ENCODE measurements at regions not wholly inside any gene's neighbourhood (a gene's known extent, or its start where the extent isn't known, plus 50 kb on each side); places are given as distances from the start of the nearest gene placed in this dataset.
"Not testable (repeated sequence)": the region's sequence is repeated elsewhere in the genome, so short reads cannot be mapped to it uniquely, and the experiment has no call there.

DNA sequence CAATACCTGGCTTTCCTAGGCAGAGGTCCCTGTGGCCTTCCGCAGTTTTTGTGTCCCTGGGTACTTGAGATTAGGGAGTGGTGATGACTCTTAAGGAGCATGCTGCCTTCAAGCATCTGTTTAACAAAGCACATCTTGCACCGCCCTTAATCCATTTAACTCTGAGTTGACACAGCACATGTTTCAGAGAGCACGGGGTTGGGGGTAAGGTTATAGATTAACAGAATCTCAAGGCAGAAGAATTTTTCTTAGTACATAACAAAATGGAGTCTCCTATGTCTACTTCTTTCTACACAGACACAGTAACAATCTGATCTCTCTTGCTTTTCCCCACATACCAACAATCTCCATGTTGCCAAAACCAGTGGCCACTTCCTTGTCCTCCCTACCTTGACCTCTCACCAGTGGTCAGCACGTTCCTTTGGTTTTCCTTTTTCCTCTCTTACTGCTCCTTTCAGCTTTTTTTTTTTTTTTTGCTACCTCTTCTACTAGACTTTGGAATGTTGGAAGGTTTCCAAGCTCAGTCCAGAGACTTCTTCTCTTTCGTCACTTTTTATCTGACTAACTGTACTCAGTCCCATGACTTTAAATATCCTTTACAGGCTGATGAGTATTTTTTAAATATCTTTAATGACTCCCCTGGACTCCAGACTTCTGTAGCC, 395.3 kb downstream of the ATP23 start:
- H3K36me3 Mint-ChIP-seq, H3K27ac Mint-ChIP-seq, H3K4me3 Mint-ChIP-seq, DNase-seq, H3K27me3 Mint-ChIP-seq, CTCF ChIA-PET, H3K9me3 Mint-ChIP-seq, H3K4me1 Mint-ChIP-seq: not testable (repeated sequence)

DNA sequence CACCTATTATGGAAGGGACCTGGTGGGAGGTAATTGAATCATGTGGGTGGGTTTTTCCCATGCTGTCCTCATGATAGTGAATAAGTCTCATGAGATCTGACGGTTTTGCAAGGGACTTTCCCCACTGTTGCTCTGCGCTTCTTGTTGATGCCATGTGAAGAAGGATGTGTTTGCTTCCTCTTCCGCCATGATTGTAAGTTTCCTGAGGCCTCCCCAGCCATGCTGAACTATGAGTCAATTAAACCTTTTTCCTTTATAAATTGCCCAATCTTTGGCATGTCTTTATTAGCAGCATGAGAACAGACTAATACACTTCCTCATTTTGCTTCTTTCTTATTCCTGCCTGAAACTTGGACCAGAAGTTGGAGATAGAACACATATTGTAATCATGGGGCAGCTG, 396.2 kb downstream of the ATP23 start:
- H3K9me3 Mint-ChIP-seq, H3K4me3 Mint-ChIP-seq, DNase-seq, H3K27me3 Mint-ChIP-seq, H3K27ac Mint-ChIP-seq, H3K4me1 Mint-ChIP-seq, H3K36me3 Mint-ChIP-seq: not testable (repeated sequence)
- CTCF ChIA-PET = interaction anchor here (0.7 kb wide), 1 partner anchor 114 kb away, joined by 3 read pairs; no protein-coding TSS in a partner anchor

DNA sequence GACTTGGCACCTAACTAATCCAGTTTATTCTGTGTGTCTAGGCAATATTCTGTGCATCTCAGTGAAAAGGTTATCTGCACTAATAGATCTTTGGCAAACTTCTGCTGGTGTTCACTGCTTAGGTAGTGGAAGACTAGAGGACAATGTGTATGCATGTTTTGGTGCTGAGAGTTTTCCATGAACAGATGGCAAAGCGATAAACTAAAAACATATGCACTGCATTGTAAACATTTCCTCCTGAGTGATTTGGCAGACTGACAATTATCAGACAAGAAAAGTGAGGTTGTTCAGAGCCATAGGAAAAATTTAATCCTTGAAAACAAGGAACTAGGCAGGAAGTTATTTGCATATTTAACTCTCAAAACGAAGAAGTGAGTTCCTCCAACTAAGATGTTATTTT, 400.4 kb downstream of the ATP23 start:
- Mint-ChIP-seq H3K9me3 (no peaks in the 10 kb centered on the region), H3K36me3 (no peaks in the 10 kb centered on the region), H3K4me3 (no peak overlapping the region), H3K27ac (no peak overlapping the region), H3K27me3 (peaks cover 4% of the 10 kb centered on the region), H3K4me1 (no peaks in the 10 kb centered on the region)
- CTCF ChIA-PET = no interaction called here
- DNase-seq = no peak

DNA sequence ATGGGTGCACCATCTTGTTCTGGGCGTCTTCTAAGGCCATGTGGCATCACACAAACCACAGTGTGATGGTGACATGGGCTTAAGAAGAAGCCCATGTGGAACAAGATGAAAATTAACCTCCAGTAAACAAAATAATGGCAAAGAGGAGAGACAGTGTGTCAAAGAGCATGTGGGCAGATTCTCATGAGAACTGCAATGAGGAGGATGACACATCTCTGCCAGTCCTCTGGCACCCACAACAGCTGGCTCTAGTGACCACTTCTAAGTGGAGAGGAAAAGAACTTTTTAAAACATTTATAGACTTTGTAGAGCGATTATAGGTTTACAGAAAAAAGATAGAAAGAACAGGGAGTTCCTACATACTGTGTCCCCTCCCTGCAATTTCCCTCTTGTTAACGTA, 401.4 kb downstream of the ATP23 start:
- Mint-ChIP-seq H3K27ac (no peak overlapping the region), H3K9me3 (no peaks in the 10 kb centered on the region), H3K4me1 (no peaks in the 10 kb centered on the region), H3K27me3 (peaks cover 8% of the 10 kb centered on the region), H3K36me3 (no peaks in the 10 kb centered on the region), H3K4me3 (no peak overlapping the region)
- CTCF ChIA-PET = no interaction called here
- no peak for DNase-seq

DNA sequence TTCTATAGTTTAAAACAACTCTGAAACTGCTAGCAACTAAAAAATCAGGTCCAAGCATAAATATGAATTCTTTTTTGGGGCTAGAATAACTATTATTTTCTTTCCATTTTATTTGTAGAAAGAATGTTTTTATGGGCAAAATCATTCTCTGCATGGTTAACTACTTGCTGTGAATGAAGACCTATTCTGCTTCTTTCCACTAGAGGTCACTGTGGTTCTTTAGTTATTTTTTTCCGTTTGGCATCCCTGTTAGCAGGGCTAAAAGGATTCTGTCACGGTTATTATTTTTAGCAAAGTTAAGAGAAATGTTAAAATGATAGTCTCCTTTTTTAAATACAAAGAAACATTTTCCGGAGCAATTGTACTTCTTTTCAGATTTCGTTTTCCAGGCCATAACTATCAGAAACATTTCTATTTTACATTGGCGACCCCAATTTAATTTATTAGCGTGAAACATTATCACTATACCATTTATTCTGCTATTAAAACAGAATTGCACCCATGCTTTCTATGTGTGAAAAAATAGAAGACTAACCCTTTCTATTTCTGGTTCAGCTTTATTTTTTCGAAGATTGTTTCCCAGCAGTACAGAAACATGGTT, 404.8 kb downstream of the ATP23 start:
- H3K36me3 Mint-ChIP-seq = no peaks in the 10 kb centered on the region
- peaks cover 8% of the 10 kb centered on the region for H3K27me3 Mint-ChIP-seq
- no peak overlapping the region for H3K27ac Mint-ChIP-seq
- DNase-seq = no peak
- CTCF ChIA-PET = interaction anchor here (0.7 to 1.9 kb wide), 4 partner anchors 88 to 819 kb away, joined by 3 to 7 read pairs (median 4); no protein-coding TSS in a partner anchor
- no peaks in the 10 kb centered on the region for H3K4me1 Mint-ChIP-seq
- H3K4me3 Mint-ChIP-seq = no peak overlapping the region
- H3K9me3 Mint-ChIP-seq = no peaks in the 10 kb centered on the region

DNA sequence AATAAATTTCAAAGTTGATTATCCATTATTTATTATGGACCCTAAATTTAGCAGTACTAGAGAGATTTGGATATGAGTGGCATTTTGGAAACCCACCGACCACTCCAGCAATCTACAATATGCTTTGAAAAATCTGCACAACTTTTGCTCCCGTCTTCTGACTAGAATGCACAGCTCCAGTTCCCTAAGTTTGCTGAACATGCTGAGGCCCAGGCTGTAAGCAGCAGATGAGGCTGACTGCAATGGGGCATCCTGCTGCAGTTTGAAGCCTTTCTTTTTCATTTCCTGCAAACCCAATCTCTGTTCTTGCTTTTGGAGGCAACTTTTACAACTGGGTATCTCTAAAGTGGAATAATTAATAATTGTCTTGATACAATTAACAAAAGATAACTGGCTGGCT, 405.8 kb downstream of the ATP23 start:
- DNase-seq = no peak
- CTCF ChIA-PET = interaction anchor here (1.3 to 1.9 kb wide), 3 partner anchors 10 to 803 kb away, joined by 3 to 7 read pairs (median 4); no protein-coding TSS in a partner anchor
- Mint-ChIP-seq H3K36me3 (no peaks in the 10 kb centered on the region), H3K27ac (no peak overlapping the region), H3K4me1 (no peaks in the 10 kb centered on the region), H3K9me3 (no peaks in the 10 kb centered on the region), H3K27me3 (peaks cover 8% of the 10 kb centered on the region), H3K4me3 (no peak overlapping the region)

DNA sequence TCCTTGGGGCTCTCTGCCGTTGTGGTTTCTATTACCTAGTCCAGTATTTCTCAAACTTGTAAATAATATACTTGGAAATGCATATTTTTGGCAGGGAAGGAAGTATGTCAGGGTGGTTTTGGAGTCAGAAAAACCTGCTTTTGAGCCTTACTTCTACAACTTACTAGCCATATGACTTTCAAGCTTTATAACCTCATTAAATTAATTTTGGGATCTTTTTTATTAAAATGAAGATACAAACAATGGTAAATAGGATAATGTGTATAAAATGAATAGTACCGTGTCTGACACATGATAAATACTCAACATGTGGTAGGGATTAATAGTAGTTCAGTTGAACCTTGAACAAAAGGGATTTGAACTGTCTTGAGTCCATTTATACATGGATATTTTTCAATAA, 406.3 kb downstream of the ATP23 start:
- no peak for DNase-seq
- H3K27me3 Mint-ChIP-seq = peaks cover 4% of the 10 kb centered on the region
- no peaks in the 10 kb centered on the region for H3K9me3 Mint-ChIP-seq
- CTCF ChIA-PET = interaction anchor here (1.3 to 1.9 kb wide), 3 partner anchors 9 to 803 kb away, joined by 3 to 7 read pairs (median 4); no protein-coding TSS in a partner anchor
- no peaks in the 10 kb centered on the region for H3K4me1 Mint-ChIP-seq
- H3K4me3 Mint-ChIP-seq = no peak overlapping the region
- H3K27ac Mint-ChIP-seq = no peak overlapping the region
- H3K36me3 Mint-ChIP-seq = no peaks in the 10 kb centered on the region

DNA sequence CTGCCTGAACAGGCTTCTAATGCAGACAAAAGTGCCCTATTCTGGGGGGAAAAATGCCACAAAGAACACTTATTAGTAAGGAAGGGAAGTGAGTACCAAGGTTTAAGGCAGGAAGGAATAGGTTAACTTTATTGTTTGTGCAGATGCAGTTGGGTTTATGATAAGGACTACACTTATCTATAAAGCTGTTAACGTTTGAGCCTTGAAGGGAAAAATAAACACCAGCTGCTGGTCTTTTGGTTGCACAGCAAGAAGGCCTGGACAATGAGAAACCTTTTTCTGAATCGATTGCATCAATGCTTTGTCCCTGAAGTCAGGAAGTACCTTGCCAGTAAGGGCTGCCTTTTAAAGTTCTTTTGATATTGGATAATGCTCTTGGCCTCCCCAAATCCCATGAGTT, 407.8 kb downstream of the ATP23 start:
- Mint-ChIP-seq H3K4me1 (no peaks in the 10 kb centered on the region), H3K4me3 (no peak overlapping the region), H3K9me3 (no peaks in the 10 kb centered on the region), H3K27ac (no peak overlapping the region), H3K27me3 (peaks cover 4% of the 10 kb centered on the region), H3K36me3 (no peaks in the 10 kb centered on the region)
- CTCF ChIA-PET = no interaction called here
- no peak for DNase-seq

DNA sequence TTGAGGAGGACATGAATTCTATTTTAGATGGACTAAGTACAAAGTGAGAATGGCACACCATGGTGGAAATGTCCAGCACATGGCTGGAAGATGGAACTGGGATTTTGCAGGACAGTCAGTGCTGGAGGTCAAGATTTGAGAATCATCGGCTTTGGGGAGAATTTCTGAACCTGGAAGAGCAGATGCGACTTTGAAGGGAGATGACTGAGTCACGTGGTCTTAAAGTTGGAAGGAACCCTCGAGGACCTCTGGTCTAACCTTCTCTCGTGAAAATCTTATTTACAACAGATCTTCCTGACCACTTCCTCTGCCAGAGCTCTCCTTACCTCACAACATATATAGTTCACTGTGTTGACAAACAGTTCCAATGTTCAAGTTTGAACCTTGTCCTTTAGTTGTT, 415.4 kb downstream of the ATP23 start:
- DNase-seq = no peak
- CTCF ChIA-PET = interaction anchor here (1.1 kb wide), 1 partner anchor 9 kb away, joined by 3 read pairs; no protein-coding TSS in a partner anchor
- no peaks in the 10 kb centered on the region for H3K36me3 Mint-ChIP-seq
- H3K27me3 Mint-ChIP-seq = no peaks in the 10 kb centered on the region
- H3K27ac Mint-ChIP-seq = no peak overlapping the region
- no peaks in the 10 kb centered on the region for H3K4me1 Mint-ChIP-seq
- no peaks in the 10 kb centered on the region for H3K9me3 Mint-ChIP-seq
- no peak overlapping the region for H3K4me3 Mint-ChIP-seq

DNA sequence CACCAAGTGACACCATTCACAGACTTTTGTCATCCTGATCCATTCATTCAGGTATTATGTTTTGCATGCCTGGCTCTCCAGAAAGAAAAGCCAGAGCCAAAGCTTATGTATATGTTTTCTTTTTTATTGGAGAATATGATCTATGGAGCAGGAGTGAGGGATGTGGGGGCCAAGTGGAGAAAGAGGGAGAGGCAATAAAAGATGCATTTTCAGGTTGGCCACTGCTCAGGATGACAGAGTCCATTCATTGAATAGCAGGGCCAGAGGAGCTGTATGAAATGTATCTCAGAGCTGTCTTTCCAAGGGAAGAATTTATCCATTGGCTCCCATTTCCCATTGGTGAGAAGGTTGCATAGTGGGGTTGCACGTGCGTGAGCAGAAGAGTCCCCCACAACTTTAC, 416.1 kb downstream of the ATP23 start:
- no peaks in the 10 kb centered on the region for H3K27me3 Mint-ChIP-seq
- no peak overlapping the region for H3K27ac Mint-ChIP-seq
- no peaks in the 10 kb centered on the region for H3K9me3 Mint-ChIP-seq
- no peak for DNase-seq
- H3K4me3 Mint-ChIP-seq = no peak overlapping the region
- H3K36me3 Mint-ChIP-seq = no peaks in the 10 kb centered on the region
- CTCF ChIA-PET = interaction anchor here (1.1 kb wide), 1 partner anchor 10 kb away, joined by 3 read pairs; no protein-coding TSS in a partner anchor
- no peaks in the 10 kb centered on the region for H3K4me1 Mint-ChIP-seq

DNA sequence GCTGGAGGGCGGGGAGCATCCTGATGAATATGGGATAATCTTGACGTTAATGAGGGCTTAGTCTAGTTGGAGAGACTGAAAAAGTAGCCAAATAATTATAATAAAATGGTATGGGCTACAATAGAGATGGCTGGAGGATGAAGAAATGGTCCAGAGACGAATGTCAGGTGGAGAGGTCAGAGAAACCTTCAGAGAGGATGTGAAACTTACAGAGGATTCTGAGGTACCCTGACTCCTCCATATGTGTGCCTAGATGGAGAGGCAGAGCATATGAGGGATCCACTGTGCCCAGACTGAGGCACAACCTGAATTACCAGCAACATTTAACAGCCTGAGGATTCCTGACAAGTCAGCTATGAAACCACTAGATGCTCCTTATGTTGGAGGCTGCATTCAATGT, 417.0 kb downstream of the ATP23 start:
- Mint-ChIP-seq H3K4me3 (no peak overlapping the region), H3K4me1 (no peaks in the 10 kb centered on the region), H3K36me3 (no peaks in the 10 kb centered on the region), H3K9me3 (no peaks in the 10 kb centered on the region), H3K27me3 (no peaks in the 10 kb centered on the region), H3K27ac (no peak overlapping the region)
- DNase-seq = no peak
- CTCF ChIA-PET = no interaction called here

DNA sequence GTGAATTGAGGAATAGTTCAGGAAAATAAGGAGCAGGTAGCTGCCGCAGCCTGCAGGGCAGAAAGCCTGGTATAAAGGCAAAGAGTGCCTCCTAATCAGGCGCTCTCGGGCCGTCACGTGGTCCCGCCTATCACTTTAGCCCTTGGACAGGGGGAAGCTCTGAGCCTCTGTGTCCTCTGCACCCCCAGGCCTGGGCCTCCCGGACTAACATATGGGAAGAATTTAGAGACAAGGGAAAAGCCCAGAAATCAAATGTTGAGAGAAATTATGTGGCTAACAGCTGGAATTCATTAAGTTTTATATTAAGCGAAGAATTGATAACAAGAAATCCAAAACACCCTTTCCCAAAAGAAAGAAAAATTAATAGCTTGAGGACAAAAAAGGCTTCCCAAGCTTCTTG, 417.7 kb downstream of the ATP23 start:
- no peaks in the 10 kb centered on the region for H3K9me3 Mint-ChIP-seq
- DNase-seq = no peak
- H3K4me1 Mint-ChIP-seq = no peaks in the 10 kb centered on the region
- H3K36me3 Mint-ChIP-seq = no peaks in the 10 kb centered on the region
- no peaks in the 10 kb centered on the region for H3K27me3 Mint-ChIP-seq
- no peak overlapping the region for H3K27ac Mint-ChIP-seq
- no peak overlapping the region for H3K4me3 Mint-ChIP-seq
- CTCF ChIA-PET = no interaction called here

DNA sequence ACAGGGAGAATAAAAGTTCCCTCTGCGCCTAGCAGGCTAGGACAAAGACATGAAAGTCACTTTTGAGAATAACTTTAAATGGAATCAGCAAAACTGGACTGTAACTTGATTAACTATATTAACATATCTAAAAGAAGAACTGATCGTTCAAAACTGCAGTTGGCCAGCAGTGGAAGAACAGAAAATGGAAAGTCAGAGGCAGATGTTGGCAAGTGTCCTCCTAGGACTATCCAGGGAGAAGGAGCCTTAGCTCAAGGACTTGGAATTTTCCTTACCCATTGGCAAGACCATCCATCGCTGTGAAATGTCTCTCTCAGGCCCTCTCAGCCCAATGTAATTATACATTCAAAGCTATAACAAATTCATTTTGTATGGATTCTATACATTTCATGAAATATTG, 419.7 kb downstream of the ATP23 start:
- Mint-ChIP-seq H3K9me3 (no peaks in the 10 kb centered on the region), H3K27ac (no peak overlapping the region), H3K4me1 (no peaks in the 10 kb centered on the region), H3K27me3 (no peaks in the 10 kb centered on the region), H3K4me3 (no peak overlapping the region), H3K36me3 (no peaks in the 10 kb centered on the region)
- DNase-seq = no peak
- CTCF ChIA-PET = no interaction called here

DNA sequence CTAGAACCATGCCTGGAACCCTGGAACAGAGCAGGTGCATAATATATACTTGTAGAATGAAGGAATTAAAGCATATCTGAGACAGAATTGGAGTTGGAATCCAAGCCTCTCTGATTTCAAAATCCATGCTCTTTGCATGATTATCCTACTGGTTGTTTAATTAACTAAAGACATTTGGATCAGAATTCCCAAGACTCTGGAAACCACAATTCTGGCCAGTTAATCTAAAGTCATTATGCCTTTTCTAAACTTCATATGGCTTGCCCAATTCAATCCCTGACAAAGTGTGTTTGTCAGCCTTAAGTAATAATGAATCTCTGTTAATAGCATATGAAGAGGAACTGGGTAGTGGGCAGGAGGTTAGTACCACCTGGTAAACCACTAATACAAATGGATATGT, 422.6 kb downstream of the ATP23 start:
- no peak for DNase-seq
- H3K9me3 Mint-ChIP-seq = no peaks in the 10 kb centered on the region
- no peak overlapping the region for H3K4me3 Mint-ChIP-seq
- CTCF ChIA-PET = no interaction called here
- no peaks in the 10 kb centered on the region for H3K4me1 Mint-ChIP-seq
- no peak overlapping the region for H3K27ac Mint-ChIP-seq
- H3K36me3 Mint-ChIP-seq = no peaks in the 10 kb centered on the region
- H3K27me3 Mint-ChIP-seq = no peaks in the 10 kb centered on the region

DNA sequence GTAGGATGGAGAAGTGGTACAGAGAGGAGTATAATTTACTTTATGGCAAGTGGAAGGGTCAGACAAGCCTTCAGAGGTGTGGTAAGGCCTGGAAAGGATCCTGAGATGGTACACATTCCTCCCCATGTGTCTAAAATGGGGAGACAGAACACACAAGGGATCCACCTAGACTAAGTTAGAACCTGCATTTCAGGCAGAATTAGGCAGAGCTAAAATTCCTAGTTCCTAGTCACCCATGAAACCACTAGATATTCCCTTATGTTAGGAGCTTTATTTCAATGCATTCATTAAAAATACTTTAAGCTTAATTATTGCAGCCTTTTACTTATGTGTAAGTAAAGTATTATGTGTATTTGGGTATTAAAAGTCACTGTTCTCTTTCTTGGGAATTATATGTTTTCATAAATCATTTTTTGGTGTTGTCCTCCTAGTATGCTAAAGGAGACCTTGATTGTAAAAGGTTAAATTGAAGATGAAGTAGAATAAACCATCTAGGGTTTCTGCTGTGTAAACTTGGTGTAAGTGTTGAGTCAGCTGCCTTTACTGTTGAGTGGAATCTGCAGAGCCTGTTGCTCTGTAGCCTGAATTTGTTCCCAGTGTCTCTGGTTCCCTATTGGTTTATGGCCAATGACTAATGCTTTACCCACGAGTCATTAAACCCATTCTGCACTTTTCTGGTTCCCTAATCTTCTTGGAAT, 423.2 kb downstream of the ATP23 start:
- CTCF ChIA-PET = no interaction called here
- H3K4me1 Mint-ChIP-seq = no peaks in the 10 kb centered on the region
- no peaks in the 10 kb centered on the region for H3K9me3 Mint-ChIP-seq
- no peaks in the 10 kb centered on the region for H3K36me3 Mint-ChIP-seq
- no peak overlapping the region for H3K27ac Mint-ChIP-seq
- no peaks in the 10 kb centered on the region for H3K27me3 Mint-ChIP-seq
- no peak for DNase-seq
- no peak overlapping the region for H3K4me3 Mint-ChIP-seq
